IMR-90 (cell line): ENCODE measurements at regions not wholly inside any gene's neighbourhood (a gene's known extent, or its start where the extent isn't known, plus 50 kb on each side); places are given as distances from the start of the nearest gene placed in this dataset.

Source experiments
- ATAC-seq: fragments of 200-7000 bp; cut with Tn5 transposase; 2 replicates; pipeline ENCODE4 v1.9.1; 2020; ENCODE audit warnings: low read depth, mild to moderate bottlenecking, moderate library complexity
- BruUV-seq: library from RNA; stranded (reverse); fragments of 400-500 nt; replicated peaks from 2 replicates; lab custom pipeline; 2021; lab: Mats Ljungman, UMichigan
- CTCF ChIA-PET: fragments of 300-600 bp; formaldehyde crosslinking; extraction: SDS; loops from one replicate; lab custom pipeline; 2021; ENCODE audit warnings: antibody characterized with exemption; lab: Yijun Ruan, JAX
- POLR2A ChIA-PET: fragments of 300-600 bp; sonication (Branson Sonifier 250); formaldehyde crosslinking; loops from one replicate; lab custom pipeline; 2022; ENCODE audit warnings: antibody characterized with exemption; ENCODE audit not compliant: unreplicated experiment; lab: Charles Lee
- DNase-seq: peaks from one replicate; pipeline ENCODE4 v3.0.0; 2013
- H2AFZ ChIP-seq: replicated peaks from 2 replicates; pipeline ENCODE3; 2013; ENCODE audit warnings: low read length, mild to moderate bottlenecking; ENCODE audit not compliant: poor library complexity
- H2AK5ac ChIP-seq: 2 replicates; pipeline ENCODE4 v1.6.1; 2013; ENCODE audit warnings: low read depth, low read length, inconsistent platforms
- H2AK9ac ChIP-seq: replicated peaks from 2 replicates; pipeline ENCODE3; 2013; ENCODE audit warnings: mild to moderate bottlenecking, low read depth, low read length, moderate library complexity; ENCODE audit not compliant: poor library complexity
- H2BK120ac ChIP-seq: 2 replicates; pipeline ENCODE4 v1.6.1; 2013; ENCODE audit warnings: low read depth, low read length, inconsistent platforms
- H2BK15ac ChIP-seq: 3 replicates; pipeline ENCODE4 v1.6.1; 2013; ENCODE audit warnings: low read depth, low read length, inconsistent platforms
- H2BK20ac ChIP-seq: 2 replicates; pipeline ENCODE4 v1.6.1; 2013; ENCODE audit warnings: low read depth, mild to moderate bottlenecking, inconsistent platforms, low read length, moderate library complexity
- H2BK5ac ChIP-seq: 2 replicates; pipeline ENCODE4 v1.6.1; 2013; ENCODE audit warnings: mild to moderate bottlenecking, low read depth, low read length, inconsistent platforms; ENCODE audit not compliant: poor library complexity, severe bottlenecking
- H3K14ac ChIP-seq: replicated peaks from 2 replicates; pipeline ENCODE4 v1.6.1; 2013; ENCODE audit warnings: low read depth, low read length, inconsistent platforms
- H3K18ac ChIP-seq: 2 replicates; pipeline ENCODE4 v1.6.1; 2013; ENCODE audit warnings: low read depth, low read length, control low read depth
- H3K23ac ChIP-seq: 2 replicates; pipeline ENCODE4 v1.6.1; 2013; ENCODE audit warnings: low read depth, low read length, inconsistent platforms
- H3K27ac ChIP-seq: 2 replicates; pipeline ENCODE4 v1.5.1; 2013; ENCODE audit warnings: mild to moderate bottlenecking, control low read depth, low read length; ENCODE audit not compliant: insufficient read depth
- H3K27me3 ChIP-seq: 2 replicates; pipeline ENCODE4 v1.6.1; 2013; ENCODE audit warnings: low read length; ENCODE audit not compliant: control insufficient read depth, insufficient read depth
- H3K36me3 ChIP-seq: 2 replicates; pipeline ENCODE4 v1.6.1; 2013; ENCODE audit warnings: low read length, mixed read lengths; ENCODE audit not compliant: control insufficient read depth, insufficient read depth
- H3K4ac ChIP-seq: 2 replicates; pipeline ENCODE4 v1.6.1; 2013; ENCODE audit warnings: low read depth, low read length, inconsistent platforms
- H3K4me1 ChIP-seq: 2 replicates; pipeline ENCODE4 v1.6.1; 2013; ENCODE audit warnings: low read length, mixed read lengths; ENCODE audit not compliant: control insufficient read depth, insufficient read depth
- H3K4me2 ChIP-seq: 2 replicates; pipeline ENCODE4 v1.6.1; 2013; ENCODE audit warnings: low read depth, mild to moderate bottlenecking, control low read depth, low read length, moderate library complexity
- H3K4me3 ChIP-seq: 2 replicates; pipeline ENCODE4 v1.5.1; 2013; ENCODE audit warnings: low read depth, mild to moderate bottlenecking, control low read depth, low read length, moderate library complexity; ENCODE audit not compliant: insufficient read depth
- H3K56ac ChIP-seq: 2 replicates; pipeline ENCODE4 v1.6.1; 2013; ENCODE audit warnings: low read length, inconsistent platforms; ENCODE audit not compliant: insufficient read depth; ENCODE audit errors: extremely low read depth
- H3K79me1 ChIP-seq, 2 experiments: 2 replicates each; pipeline ENCODE4 v1.6.1; 2013; ENCODE audit warnings: low read length in 2 of 2, inconsistent platforms in 1 of 2, low read depth in 1 of 2
- H3K9ac ChIP-seq: 2 replicates; pipeline ENCODE4 v1.6.1; 2013; ENCODE audit warnings: low read depth, low read length, control low read depth
- H3K9me1 ChIP-seq: 2 replicates; pipeline ENCODE4 v1.6.1; 2013; ENCODE audit warnings: low read length, inconsistent platforms; ENCODE audit not compliant: insufficient read depth
- H3K9me3 ChIP-seq: 2 replicates; pipeline ENCODE4 v1.6.1; 2013; ENCODE audit warnings: low read length; ENCODE audit not compliant: control insufficient read depth, insufficient read depth
- H4K20me1 ChIP-seq: 2 replicates; pipeline ENCODE4 v1.6.1; 2013; ENCODE audit warnings: low read length, inconsistent platforms; ENCODE audit not compliant: insufficient read depth
- H4K5ac ChIP-seq: 2 replicates; pipeline ENCODE4 v1.6.1; 2013; ENCODE audit warnings: mild to moderate bottlenecking, low read depth, low read length, control low read depth
- H4K8ac ChIP-seq, 2 experiments: 2 replicates each; pipeline ENCODE4 v1.6.1; 2013; ENCODE audit warnings: low read depth in 2 of 2, low read length in 2 of 2, control low read depth in 1 of 2, inconsistent platforms in 1 of 2
- H4K91ac ChIP-seq: 2 replicates; pipeline ENCODE4 v1.6.1; 2013; ENCODE audit warnings: low read depth, low read length, inconsistent platforms; ENCODE audit not compliant: insufficient read depth
- BHLHE40 ChIP-seq: fragments of 150-350 bp; IDR thresholded peaks from 2 replicates; pipeline ENCODE4 v1.6.1; 2016; ENCODE audit warnings: mild to moderate bottlenecking, low read depth, low read length
- CEBPB ChIP-seq: IDR thresholded peaks from 2 replicates; pipeline ENCODE4 v1.6.1; 2012; ENCODE audit warnings: low read depth, low read length, improper control_type of control experiment
- CHD1 ChIP-seq: IDR thresholded peaks from 2 replicates; pipeline ENCODE4 v1.6.1; 2012; ENCODE audit warnings: low read depth, low read length, improper control_type of control experiment
- CTCF ChIP-seq: conservative IDR thresholded peaks from 2 replicates; pipeline ENCODE4 v1.5.1; 2012; ENCODE audit warnings: mild to moderate bottlenecking, low read depth, low read length, improper control_type of control experiment
- ELK1 ChIP-seq: fragments of 150-350 bp; IDR thresholded peaks from 2 replicates; pipeline ENCODE4 v1.6.1; 2016; ENCODE audit warnings: low read depth, mild to moderate bottlenecking, low read length, moderate library complexity, borderline replicate concordance
- MXI1 ChIP-seq: IDR thresholded peaks from 2 replicates; pipeline ENCODE4 v1.6.1; 2012; ENCODE audit warnings: low read depth, mild to moderate bottlenecking, low read length, moderate library complexity, borderline replicate concordance
- NFE2L2 ChIP-seq: fragments of 150-350 bp; IDR thresholded peaks from 2 replicates; pipeline ENCODE4 v1.6.1; 2016; ENCODE audit warnings: low read depth, mild to moderate bottlenecking, low read length
- POLR2A ChIP-seq: IDR thresholded peaks from 2 replicates; pipeline ENCODE4 v1.6.1; 2012; ENCODE audit warnings: mild to moderate bottlenecking, low read depth, low read length
- RCOR1 ChIP-seq: IDR thresholded peaks from 2 replicates; pipeline ENCODE4 v1.6.1; 2012; ENCODE audit warnings: mild to moderate bottlenecking, low read length, improper control_type of control experiment; ENCODE audit not compliant: insufficient replicate concordance
- RFX5 ChIP-seq: IDR thresholded peaks from 2 replicates; pipeline ENCODE4 v1.8.0; 2012; ENCODE audit warnings: low read depth, mild to moderate bottlenecking, low read length, moderate library complexity
- SMC3 ChIP-seq: fragments of 150-350 bp; IDR thresholded peaks from 2 replicates; pipeline ENCODE4 v1.6.1; 2016; ENCODE audit warnings: low read depth, mild to moderate bottlenecking, antibody characterized with exemption, low read length, moderate library complexity
- USF2 ChIP-seq: fragments of 150-350 bp; IDR thresholded peaks from 2 replicates; pipeline ENCODE4 v1.6.1; 2017; ENCODE audit warnings: mild to moderate bottlenecking, antibody characterized with exemption, low read length, low read depth
- WGBS, 2 experiments: methylation state at CpG; one replicate each; pipeline versions ENCODE4 v1.1.5 to v1.1.7; 2013; ENCODE audit warnings: missing lambda C conversion rate in 2 of 2; ENCODE audit not compliant: insufficient read length in 1 of 2; ENCODE audit errors: extremely low coverage in 2 of 2; 5-methylcytosine and 5-hydroxymethylcytosine counted together
- dilution Hi-C: fragments of 300-500 bp; cut with HindIII; formaldehyde crosslinking; loops from one replicate; pipeline ENCODE4 v1.14.3; 2018; ENCODE audit warnings: low sequenced_read_pairs; ENCODE audit not compliant: unreplicated experiment
- in situ Hi-C: fragments of 300-500 bp; cut with MboI; formaldehyde crosslinking; loops from 3 replicates; pipeline ENCODE4 v1.14.3; 2019; ENCODE audit warnings: low sequenced_read_pairs, inconsistent platforms, mixed read lengths
- intact Hi-C: fragments of 100-400 bp; cut with micrococcal nuclease; formaldehyde crosslinking; loops from 2 replicates; pipeline ENCODE4 v1.10.0; 2022

GRCh38 chr2:60313470-60314172, 239.8 kb downstream of the BCL11A start:
- no peak overlapping the region for H4K5ac ChIP-seq
- H3K4me2 ChIP-seq, result no peak overlapping the region
- in situ Hi-C loops (no loop called here), dilution Hi-C loops (no loop called here), intact Hi-C loops (no loop called here)
- CTCF ChIA-PET, result no interaction called here
- no peak overlapping the region for H3K23ac ChIP-seq
- H3K56ac ChIP-seq, result no peak overlapping the region
- no peaks in the 10 kb centered on the region for H4K20me1 ChIP-seq
- no peak overlapping the region for H3K14ac ChIP-seq
- no peak overlapping the region for H3K9ac ChIP-seq
- no peak overlapping the region for H2AK5ac ChIP-seq
- H3K4me1 ChIP-seq, result no peaks in the 10 kb centered on the region
- no peak overlapping the region for H3K18ac ChIP-seq
- TF ChIP-seq CHD1, result no peak
- no peak for TF ChIP-seq CEBPB
- TF ChIP-seq NFE2L2, result no peak
- TF ChIP-seq CTCF, result no peak
- TF ChIP-seq BHLHE40, result no peak
- TF ChIP-seq RCOR1, result no peak
- TF ChIP-seq POLR2A, result no peak
- TF ChIP-seq SMC3, result no peak
- TF ChIP-seq RFX5, result no peak
- no peak for TF ChIP-seq USF2
- TF ChIP-seq ELK1, result no peak
- TF ChIP-seq MXI1, result no peak
- H3K36me3 ChIP-seq, result no peaks in the 10 kb centered on the region
- no peak overlapping the region for H3K4ac ChIP-seq
- no TSS peak for BruUV-seq
- DNase-seq (no peak), ATAC-seq (no peak)
- H3K9me1 ChIP-seq, result no peaks in the 10 kb centered on the region
- H2AK9ac ChIP-seq, result no peak overlapping the region
- no peak overlapping the region for H2BK20ac ChIP-seq
- H2BK15ac ChIP-seq, result no peak overlapping the region
- no peaks in the 10 kb centered on the region for H3K9me3 ChIP-seq
- no peak overlapping the region for H2BK120ac ChIP-seq
- no peak overlapping the region for H3K4me3 ChIP-seq
- POLR2A ChIA-PET, result no interaction called here
- no peak overlapping the region for H3K27ac ChIP-seq
- H3K27me3 ChIP-seq, result no peaks in the 10 kb centered on the region
- no peaks in the 10 kb centered on the region for H3K79me1 ChIP-seq
- no peak overlapping the region for H4K91ac ChIP-seq
- no peak overlapping the region for H4K8ac ChIP-seq
- H2BK5ac ChIP-seq, result no peak overlapping the region
- no peak overlapping the region for H2AFZ ChIP-seq
- no CpG with 5 or more reads among the region's 3 CpGs for WGBS, 2 experiments
